Activated naive CD4-positive, alpha-beta T cell treated with anti-CD3 and anti-CD28 coated beads, Interleukin-2, amount 10 ng/mL, durations not matched to agents 7 days and 5 days (primary cell): ENCODE measurements at regions not wholly inside any gene's neighbourhood (a gene's known extent, or its start where the extent isn't known, plus 50 kb on each side); places are given as distances from the start of the nearest gene placed in this dataset.

ENCODE experiments used
- CTCF ChIA-PET: fragments of 350-600 bp; sonication (Branson Sonifier 250); formaldehyde crosslinking; loops from one replicate; lab custom pipeline; 2021; ENCODE audit warnings: antibody characterized with exemption; lab: Charles Lee
- DNase-seq: peaks from one replicate; pipeline ENCODE4 v3.0.0-alpha.2; 2020
- H3K27ac Mint-ChIP-seq: one replicate; pipeline ENCODE4 v1.8.0; 2021; ENCODE audit warnings: mild to moderate bottlenecking, moderate library complexity, mixed read lengths
- H3K27me3 Mint-ChIP-seq: one replicate; pipeline ENCODE4 v1.8.0; 2021; ENCODE audit warnings: mild to moderate bottlenecking, mixed read lengths
- H3K36me3 Mint-ChIP-seq: one replicate; pipeline ENCODE4 v1.8.0; 2021; ENCODE audit warnings: mixed read lengths
- H3K4me1 Mint-ChIP-seq: one replicate; pipeline ENCODE4 v1.8.0; 2021; ENCODE audit warnings: mixed read lengths
- H3K4me3 Mint-ChIP-seq: one replicate; pipeline ENCODE4 v1.8.0; 2021; ENCODE audit warnings: mild to moderate bottlenecking, moderate library complexity, mixed read lengths
- H3K9me3 Mint-ChIP-seq: one replicate; pipeline ENCODE4 v1.8.0; 2021; ENCODE audit warnings: mixed read lengths

DNA sequence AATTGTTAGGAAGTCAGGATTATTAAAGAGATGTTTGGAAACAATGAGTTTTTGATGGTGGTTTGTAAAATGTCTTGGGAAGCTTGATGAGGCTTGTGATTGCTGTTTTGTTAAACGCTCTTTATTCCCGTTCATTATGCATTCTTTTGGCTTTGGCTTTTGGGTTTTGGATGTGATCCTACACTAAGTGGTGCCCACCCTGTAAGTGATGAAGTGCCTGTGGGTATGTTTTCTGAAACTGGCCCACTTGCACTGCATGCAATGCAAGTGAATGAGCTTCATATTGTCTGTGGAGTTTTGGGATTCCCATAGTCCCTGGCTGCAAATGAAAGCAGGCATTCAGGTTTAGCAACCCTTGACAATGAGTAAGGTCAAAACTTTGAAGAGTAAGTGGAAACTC is 1035.5 kb upstream of the WWC1 start:
- no peak overlapping the region for H3K4me3 Mint-ChIP-seq
- peaks cover 1% of the 10 kb centered on the region for H3K9me3 Mint-ChIP-seq
- H3K4me1 Mint-ChIP-seq, result no peaks in the 10 kb centered on the region
- no peaks in the 10 kb centered on the region for H3K27me3 Mint-ChIP-seq
- no peak overlapping the region for H3K27ac Mint-ChIP-seq
- no peaks in the 10 kb centered on the region for H3K36me3 Mint-ChIP-seq
- CTCF ChIA-PET, result no interaction called here
- no peak for DNase-seq

DNA sequence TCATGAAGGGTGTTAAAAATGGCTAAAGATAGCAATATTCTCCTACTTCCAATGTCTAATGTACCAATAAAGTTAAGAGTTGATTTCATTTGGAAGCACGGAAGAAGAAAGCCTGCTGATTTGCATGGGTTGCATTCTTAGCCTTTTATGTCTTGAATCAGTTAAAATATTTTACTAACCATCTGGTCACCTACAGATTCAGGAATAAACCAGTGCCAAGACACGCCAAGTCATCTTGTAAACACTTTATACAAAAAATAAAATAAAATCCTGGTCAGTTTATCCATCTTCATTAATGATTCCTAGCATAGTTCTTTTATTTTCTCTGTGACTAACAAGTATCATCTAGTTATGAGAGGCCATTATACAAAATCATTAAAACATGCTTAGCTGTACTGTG is 1031.6 kb upstream of the WWC1 start:
- Mint-ChIP-seq H3K4me1 (no peaks in the 10 kb centered on the region), H3K4me3 (no peak overlapping the region), H3K36me3 (no peaks in the 10 kb centered on the region), H3K9me3 (peaks cover 10% of the 10 kb centered on the region), H3K27ac (no peak overlapping the region), H3K27me3 (no peaks in the 10 kb centered on the region)
- CTCF ChIA-PET, result no interaction called here
- no peak for DNase-seq

DNA sequence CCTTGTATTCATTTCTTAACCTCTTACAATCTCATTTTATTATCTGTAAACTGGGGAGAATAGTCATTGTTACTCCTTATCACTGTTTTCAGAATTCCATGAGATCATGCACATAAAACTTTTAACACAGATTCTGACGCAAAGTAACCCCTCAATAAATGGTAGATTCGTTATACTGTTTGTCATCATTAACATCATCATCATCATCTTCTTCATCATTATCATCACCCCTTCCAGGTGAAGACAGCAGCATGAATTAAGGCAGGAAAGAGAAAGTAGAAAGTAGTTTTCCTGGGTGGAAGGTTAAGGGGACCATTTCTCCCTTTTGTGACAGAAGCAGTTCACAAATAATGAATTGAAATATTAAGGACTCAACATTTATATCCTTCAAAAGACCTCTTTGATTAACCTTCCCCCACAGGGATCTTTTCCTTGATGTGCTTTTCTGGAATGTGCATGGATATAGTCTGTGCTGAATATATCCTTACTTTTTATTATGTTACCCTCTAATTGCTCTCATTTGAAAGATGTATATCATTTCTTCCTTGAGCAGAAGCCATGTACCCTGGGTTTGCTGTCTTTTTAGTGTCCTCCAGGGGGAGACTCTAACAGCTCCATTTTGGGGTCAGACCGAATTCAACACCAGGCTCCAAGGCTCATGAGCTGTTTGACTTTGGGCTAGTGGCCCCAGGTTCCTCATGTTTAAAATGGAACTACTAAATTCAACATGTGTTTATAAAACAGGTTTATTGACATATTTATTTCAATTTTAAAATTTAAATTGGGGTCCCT is 1029.9 kb upstream of the WWC1 start:
- Mint-ChIP-seq H3K27me3 (no peaks in the 10 kb centered on the region), H3K27ac (no peak overlapping the region), H3K4me1 (no peaks in the 10 kb centered on the region), H3K9me3 (peaks cover 11% of the 10 kb centered on the region), H3K36me3 (no peaks in the 10 kb centered on the region), H3K4me3 (no peak overlapping the region)
- CTCF ChIA-PET, result no interaction called here
- no peak for DNase-seq

DNA sequence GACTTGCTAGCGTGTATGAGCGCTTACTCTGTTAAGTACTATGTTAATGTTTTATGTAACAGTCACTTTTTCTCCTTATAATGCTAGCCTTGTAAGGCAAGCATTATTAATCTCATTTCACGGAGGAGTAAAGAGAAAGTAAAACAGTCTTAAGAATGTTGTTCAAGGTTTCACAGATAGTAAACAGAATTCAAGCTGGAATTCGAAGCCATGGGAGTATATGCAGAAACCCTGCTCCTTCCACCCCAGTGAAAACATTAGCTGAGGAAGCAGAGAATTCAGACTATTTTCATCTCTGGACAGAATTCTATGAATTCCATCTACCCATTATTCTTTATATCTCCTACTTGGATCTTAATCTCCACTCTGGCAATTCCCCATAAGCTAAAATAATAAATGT is 1028.3 kb upstream of the WWC1 start:
- Mint-ChIP-seq H3K4me3 (no peak overlapping the region), H3K9me3 (peaks cover 11% of the 10 kb centered on the region), H3K36me3 (no peaks in the 10 kb centered on the region), H3K27me3 (no peaks in the 10 kb centered on the region), H3K27ac (no peak overlapping the region), H3K4me1 (no peaks in the 10 kb centered on the region)
- DNase-seq, result no peak
- CTCF ChIA-PET, result interaction anchor here (0.6 kb wide), 1 partner anchor 187 kb away, joined by 3 read pairs; no protein-coding TSS in a partner anchor

DNA sequence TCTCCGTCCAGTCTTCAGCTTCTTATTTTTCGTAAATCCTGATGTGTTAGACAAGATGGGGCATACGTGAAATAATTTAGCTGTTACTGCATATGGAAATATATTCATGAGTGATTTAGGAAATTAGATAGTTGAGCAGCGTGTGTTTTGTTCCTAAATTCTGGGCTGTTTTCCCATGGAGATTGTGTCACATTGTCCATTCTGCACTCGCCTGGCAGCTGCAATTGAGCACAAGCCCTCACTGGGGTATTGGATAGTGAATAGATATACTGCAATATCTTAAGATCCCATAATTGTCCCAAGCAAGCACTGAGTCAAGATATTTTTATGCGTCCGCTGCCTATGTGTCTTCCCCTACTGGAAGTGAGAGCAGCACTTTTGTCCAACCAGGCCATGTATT is 1027.1 kb upstream of the WWC1 start:
- H3K27me3 Mint-ChIP-seq, result no peaks in the 10 kb centered on the region
- H3K27ac Mint-ChIP-seq, result no peak overlapping the region
- no peak for DNase-seq
- CTCF ChIA-PET, result no interaction called here
- H3K4me3 Mint-ChIP-seq, result no peak overlapping the region
- no peaks in the 10 kb centered on the region for H3K4me1 Mint-ChIP-seq
- H3K9me3 Mint-ChIP-seq, result peaks cover 11% of the 10 kb centered on the region
- H3K36me3 Mint-ChIP-seq, result no peaks in the 10 kb centered on the region

DNA sequence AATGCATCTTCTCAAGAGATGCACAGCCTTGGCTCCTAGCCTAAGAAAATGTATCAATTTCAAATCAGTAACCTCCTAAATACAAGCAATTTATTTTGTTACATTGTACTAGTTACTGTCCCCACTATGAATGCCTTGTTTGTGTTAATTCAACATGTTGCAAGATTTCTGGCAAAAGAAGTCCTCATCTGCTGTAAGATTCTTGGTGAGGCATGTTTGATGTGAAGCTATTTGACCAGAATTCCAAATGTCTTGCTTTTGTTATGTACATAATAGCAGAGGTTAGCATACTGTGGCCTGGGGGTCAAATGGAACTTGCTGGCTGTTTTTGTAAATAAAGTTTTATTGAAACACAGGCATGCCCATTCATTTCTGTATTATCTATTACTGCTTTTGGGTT is 1023.1 kb upstream of the WWC1 start:
- Mint-ChIP-seq H3K4me3 (no peak overlapping the region), H3K36me3 (no peaks in the 10 kb centered on the region), H3K4me1 (no peaks in the 10 kb centered on the region), H3K9me3 (peaks cover 10% of the 10 kb centered on the region), H3K27ac (no peak overlapping the region), H3K27me3 (no peaks in the 10 kb centered on the region)
- DNase-seq, result no peak
- CTCF ChIA-PET, result no interaction called here

DNA sequence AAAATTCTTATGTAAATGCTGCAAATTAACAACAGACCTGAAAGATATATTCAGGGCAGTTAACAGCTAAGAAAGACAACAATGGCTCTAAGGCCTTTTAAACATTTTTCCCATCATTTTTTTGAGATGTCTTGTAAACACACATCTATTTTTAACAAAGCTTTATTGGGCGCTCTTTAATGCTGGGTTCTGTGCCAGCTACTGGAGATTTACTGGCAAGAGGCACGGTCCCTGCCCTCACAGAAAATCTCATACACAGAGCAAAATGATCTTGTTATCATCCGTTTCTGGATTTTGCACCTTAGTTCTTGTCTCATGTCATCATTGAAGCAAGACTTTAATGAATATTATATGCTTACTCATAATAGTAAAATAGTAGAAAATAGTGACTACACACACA is 1022.3 kb upstream of the WWC1 start:
- DNase-seq, result no peak
- H3K27me3 Mint-ChIP-seq, result no peaks in the 10 kb centered on the region
- H3K27ac Mint-ChIP-seq, result no peak overlapping the region

DNA sequence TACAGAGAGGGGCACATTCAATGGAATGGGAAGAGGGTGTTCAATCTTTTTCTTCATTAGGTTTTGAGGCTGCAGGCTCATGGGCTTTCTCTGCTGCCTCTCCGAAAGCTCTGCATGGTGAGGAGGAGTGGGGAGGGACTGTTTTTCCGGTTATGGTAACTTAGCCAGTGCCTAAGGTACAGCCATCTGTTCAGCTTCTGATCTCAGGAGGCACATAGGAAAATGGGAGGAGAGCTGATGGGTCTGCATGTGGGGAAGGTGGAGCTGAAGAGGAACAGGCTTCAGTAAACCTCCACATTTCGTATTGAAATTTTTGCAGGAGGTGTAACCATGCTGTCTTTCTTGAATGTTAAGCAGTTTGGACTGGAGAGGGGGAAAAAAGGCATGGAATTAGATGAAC is 1020.4 kb upstream of the WWC1 start:
- H3K9me3 Mint-ChIP-seq, result peaks cover 2% of the 10 kb centered on the region
- H3K4me3 Mint-ChIP-seq, result no peak overlapping the region
- no peaks in the 10 kb centered on the region for H3K4me1 Mint-ChIP-seq
- DNase-seq, result no peak
- CTCF ChIA-PET, result no interaction called here
- no peaks in the 10 kb centered on the region for H3K27me3 Mint-ChIP-seq
- H3K36me3 Mint-ChIP-seq, result no peaks in the 10 kb centered on the region
- no peak overlapping the region for H3K27ac Mint-ChIP-seq

More for the DNA sequence above, 1022.3 kb upstream of the WWC1 start:
- no peaks in the 10 kb centered on the region for H3K4me1 Mint-ChIP-seq
- CTCF ChIA-PET, result no interaction called here
- no peaks in the 10 kb centered on the region for H3K36me3 Mint-ChIP-seq
- H3K9me3 Mint-ChIP-seq, result peaks cover 9% of the 10 kb centered on the region
- H3K4me3 Mint-ChIP-seq, result no peak overlapping the region

DNA sequence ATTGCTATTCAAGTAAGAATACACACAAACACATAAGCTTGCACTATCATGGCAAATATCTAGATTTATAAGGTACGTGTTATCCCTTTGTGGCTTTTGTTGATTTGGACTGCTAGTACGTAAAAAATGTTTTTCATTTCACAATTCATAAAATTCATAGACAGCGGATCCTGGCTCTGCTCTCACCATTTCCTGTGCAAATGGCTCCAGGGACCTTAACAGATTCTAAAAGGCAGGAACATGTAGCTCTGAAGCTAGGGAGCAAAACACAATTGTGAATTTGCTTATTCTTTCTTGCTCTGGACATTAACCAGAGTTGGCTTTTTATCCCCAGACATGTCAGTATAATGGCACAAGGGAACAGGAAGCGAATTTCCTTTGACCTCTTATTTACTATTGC is 1019.9 kb upstream of the WWC1 start:
- Mint-ChIP-seq H3K27ac (no peak overlapping the region), H3K4me1 (no peaks in the 10 kb centered on the region), H3K9me3 (peaks cover 2% of the 10 kb centered on the region), H3K36me3 (no peaks in the 10 kb centered on the region), H3K4me3 (no peak overlapping the region), H3K27me3 (no peaks in the 10 kb centered on the region)
- CTCF ChIA-PET, result no interaction called here
- DNase-seq, result no peak

DNA sequence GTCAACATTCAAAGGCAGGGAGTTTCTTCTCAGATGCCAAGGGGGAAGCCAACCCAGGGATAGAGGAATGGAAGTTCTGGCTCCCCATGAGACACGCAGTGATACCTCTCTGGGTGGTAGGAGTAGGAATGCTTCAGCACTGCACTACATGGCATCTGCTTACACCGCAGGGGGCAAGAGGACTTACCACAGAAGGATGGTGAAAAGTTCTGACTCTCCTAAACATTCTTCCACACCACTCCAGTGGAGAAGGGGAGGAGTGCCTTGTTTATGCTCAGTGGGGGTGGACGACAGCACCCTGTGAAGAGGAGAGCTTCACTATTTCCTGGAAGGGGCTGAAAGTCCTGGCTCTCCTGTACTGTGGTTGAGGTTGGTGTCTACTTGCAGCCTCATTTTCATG is 1011.3 kb upstream of the WWC1 start:
- Mint-ChIP-seq H3K36me3 (no peaks in the 10 kb centered on the region), H3K4me1 (no peaks in the 10 kb centered on the region), H3K27me3 (no peaks in the 10 kb centered on the region), H3K9me3 (peaks cover 7% of the 10 kb centered on the region), H3K4me3 (no peak overlapping the region), H3K27ac (no peak overlapping the region)
- CTCF ChIA-PET, result no interaction called here
- DNase-seq, result no peak

DNA sequence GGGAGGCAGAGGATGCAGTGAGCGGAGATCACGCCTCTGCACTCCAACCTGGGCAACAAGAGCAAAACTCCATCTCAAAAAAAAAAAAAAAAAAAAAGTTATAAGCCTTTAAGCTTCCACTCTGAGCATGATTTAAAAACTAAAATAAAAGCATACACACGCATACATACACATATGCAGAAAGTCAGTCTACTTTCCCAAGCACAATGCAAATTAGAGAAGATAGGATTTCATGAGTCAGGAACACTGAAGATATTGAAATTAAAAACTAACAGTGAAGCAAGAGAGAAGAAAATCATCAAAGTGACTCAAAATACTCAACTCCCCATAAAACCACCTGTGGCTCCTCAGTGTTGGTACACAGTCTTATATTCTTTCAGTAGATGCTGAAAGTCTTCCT is 1009.5 kb upstream of the WWC1 start:
- Mint-ChIP-seq H3K9me3 (peaks cover 11% of the 10 kb centered on the region), H3K4me3 (no peak overlapping the region), H3K27me3 (no peaks in the 10 kb centered on the region), H3K36me3 (no peaks in the 10 kb centered on the region), H3K4me1 (no peaks in the 10 kb centered on the region), H3K27ac (no peak overlapping the region)
- CTCF ChIA-PET, result no interaction called here
- DNase-seq, result no peak

DNA sequence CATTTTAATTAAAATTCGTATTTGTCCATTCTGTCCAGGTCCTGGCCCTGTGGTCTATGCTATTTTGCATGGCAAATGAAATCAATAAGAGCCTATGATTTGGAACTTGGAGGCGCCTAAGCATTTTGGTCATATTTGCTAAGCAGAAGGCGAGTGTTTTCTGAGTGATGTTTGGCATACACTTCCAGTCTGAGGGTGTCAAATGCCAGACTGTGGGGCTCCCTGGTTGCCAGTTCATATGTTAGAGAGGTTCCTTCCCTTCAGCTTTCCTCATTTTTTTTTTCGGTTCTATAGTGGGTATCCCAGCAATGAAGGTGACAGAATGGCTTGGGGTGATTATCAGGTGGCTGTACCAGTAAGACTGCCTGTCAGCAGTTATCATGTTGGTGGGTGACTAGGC is 1007.8 kb upstream of the WWC1 start:
- Mint-ChIP-seq H3K4me3 (no peak overlapping the region), H3K9me3 (peaks cover 16% of the 10 kb centered on the region), H3K27ac (no peak overlapping the region), H3K36me3 (no peaks in the 10 kb centered on the region), H3K4me1 (no peaks in the 10 kb centered on the region), H3K27me3 (no peaks in the 10 kb centered on the region)
- DNase-seq, result no peak
- CTCF ChIA-PET, result no interaction called here

DNA sequence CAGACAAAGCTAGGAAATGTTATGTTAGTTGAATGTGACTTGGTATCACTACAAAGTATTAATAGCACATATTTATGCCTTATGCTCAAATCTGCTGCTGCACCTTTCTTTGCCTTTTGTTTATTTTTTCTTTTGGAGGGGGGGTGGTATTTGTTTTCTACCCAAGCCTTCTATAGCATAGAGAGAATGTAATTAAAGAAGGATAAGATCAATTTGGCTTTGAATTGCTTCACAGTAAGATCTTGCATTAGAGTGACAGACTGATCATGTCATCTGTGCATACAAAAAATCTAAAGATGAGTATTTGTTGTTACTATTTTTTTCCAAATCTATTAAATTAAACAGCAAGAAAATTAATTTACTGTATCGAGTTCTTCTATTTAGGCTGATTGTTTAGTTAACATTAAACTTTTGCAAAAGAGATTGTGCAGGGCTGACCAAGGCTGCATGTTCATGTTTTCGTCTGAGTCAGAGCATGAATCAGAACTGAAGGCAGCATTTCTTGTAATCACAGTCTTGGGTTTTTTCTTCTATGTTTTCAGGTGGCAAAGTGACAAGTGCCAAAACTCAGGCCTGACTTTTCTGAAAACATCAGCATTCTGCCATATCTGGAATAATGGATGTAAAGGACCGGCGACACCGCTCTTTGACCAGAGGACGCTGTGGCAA is 1007.1 kb upstream of the WWC1 start:
- H3K36me3 Mint-ChIP-seq, result no peaks in the 10 kb centered on the region
- no peak overlapping the region for H3K27ac Mint-ChIP-seq
- H3K9me3 Mint-ChIP-seq, result peaks cover 17% of the 10 kb centered on the region
- DNase-seq, result no peak
- CTCF ChIA-PET, result no interaction called here
- no peaks in the 10 kb centered on the region for H3K27me3 Mint-ChIP-seq
- H3K4me1 Mint-ChIP-seq, result no peaks in the 10 kb centered on the region
- H3K4me3 Mint-ChIP-seq, result no peak overlapping the region

DNA sequence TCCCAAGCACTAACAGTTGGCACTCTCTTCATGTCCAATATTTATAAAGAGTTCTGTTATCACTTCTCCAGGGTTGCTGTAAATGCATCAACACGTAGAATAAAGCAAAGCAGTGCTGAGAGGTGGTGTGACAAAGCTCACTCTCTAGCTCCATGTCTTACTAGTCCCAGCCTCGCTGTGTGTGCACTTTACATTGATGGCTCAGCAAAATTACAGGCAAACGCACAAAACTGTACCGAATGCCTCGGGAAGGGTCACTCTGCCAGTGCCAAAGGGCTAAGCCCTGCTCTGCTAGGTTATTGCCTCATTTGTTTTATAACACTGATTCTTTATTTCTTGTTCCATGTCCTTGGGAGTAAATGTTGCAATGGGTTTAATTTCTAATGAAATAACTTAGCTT is 1005.9 kb upstream of the WWC1 start:
- Mint-ChIP-seq H3K9me3 (peaks cover 18% of the 10 kb centered on the region), H3K4me1 (no peaks in the 10 kb centered on the region), H3K27ac (no peak overlapping the region), H3K4me3 (no peak overlapping the region), H3K27me3 (no peaks in the 10 kb centered on the region), H3K36me3 (no peaks in the 10 kb centered on the region)
- no peak for DNase-seq
- CTCF ChIA-PET, result no interaction called here

DNA sequence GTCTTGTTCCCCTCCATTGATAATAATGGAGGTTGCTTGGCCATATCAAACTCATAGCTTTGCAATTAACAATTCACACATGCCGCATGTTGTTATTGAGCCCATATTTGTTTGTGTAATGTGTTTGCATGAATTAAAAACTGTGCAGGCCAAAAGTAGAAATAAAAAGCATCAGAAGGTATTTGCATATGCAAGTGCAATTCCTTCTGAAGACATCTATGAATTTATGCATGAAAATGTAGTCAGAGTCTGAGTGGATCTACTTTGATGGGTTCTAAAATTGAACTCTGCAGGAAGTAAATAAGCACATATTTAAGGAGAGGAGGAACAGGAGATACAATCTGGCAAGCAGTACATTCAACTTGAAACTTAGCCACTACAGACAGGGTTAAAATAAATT is 1004.6 kb upstream of the WWC1 start:
- no peak overlapping the region for H3K4me3 Mint-ChIP-seq
- H3K36me3 Mint-ChIP-seq, result no peaks in the 10 kb centered on the region
- no peak overlapping the region for H3K27ac Mint-ChIP-seq
- CTCF ChIA-PET, result no interaction called here
- H3K9me3 Mint-ChIP-seq, result peaks cover 18% of the 10 kb centered on the region
- H3K27me3 Mint-ChIP-seq, result no peaks in the 10 kb centered on the region
- DNase-seq, result no peak
- no peaks in the 10 kb centered on the region for H3K4me1 Mint-ChIP-seq
